ENCODE measurements at regions not wholly inside any gene's neighbourhood (a gene's known extent, or its start where the extent isn't known, plus 50 kb on each side); places are given as distances from the start of the nearest gene placed in this dataset.

GRCh38 chr18:6625481-6625880 lies 104.0 kb upstream of the ARHGAP28 start:
- no peaks in the 10 kb centered on the region for H3K9me1 ChIP-seq (ENCODE audit: control insufficient read depth, insufficient read depth, low read length)
- intact Hi-C loops (cut with micrococcal nuclease) = no loop called here
- ATAC-seq (no peak), DNase-seq (ENCODE audit: extremely low read depth in 1 of 4, low spot score in 3 of 4) (no peak), FAIRE-seq (no peak)
- TF ChIP-seq RBM39 (optimal IDR thresholded peaks at IDR 0.05; ENCODE audit: low read depth, low read length) (no peak), ZBTB8A (IDR thresholded peaks at IDR 0.05; ENCODE audit: partially characterized antibody) (no peak), ZNF3 (CRISPR knock-in tag; IDR thresholded peaks at IDR 0.05) (no peak), FOXK1 (CRISPR knock-in tag; IDR thresholded peaks at IDR 0.05; ENCODE audit: borderline replicate concordance) (no peak), E2F3 (CRISPR knock-in tag; IDR thresholded peaks at IDR 0.05) (no peak), ZNF507 (tag; conservative IDR thresholded peaks at IDR 0.05) (no peak), ILF3 (IDR thresholded peaks at IDR 0.05; ENCODE audit: borderline replicate concordance) (no peak), ZNF717 (CRISPR knock-in tag; IDR thresholded peaks at IDR 0.05) (no peak), ZNF609 (CRISPR knock-in tag; IDR thresholded peaks at IDR 0.05; ENCODE audit: borderline replicate concordance) (no peak), TCF3 (CRISPR knock-in tag; IDR thresholded peaks at IDR 0.05) (no peak), DLX4 (CRISPR knock-in tag; IDR thresholded peaks at IDR 0.05) (no peak)
- TF ChIP-seq, protein P1, sequence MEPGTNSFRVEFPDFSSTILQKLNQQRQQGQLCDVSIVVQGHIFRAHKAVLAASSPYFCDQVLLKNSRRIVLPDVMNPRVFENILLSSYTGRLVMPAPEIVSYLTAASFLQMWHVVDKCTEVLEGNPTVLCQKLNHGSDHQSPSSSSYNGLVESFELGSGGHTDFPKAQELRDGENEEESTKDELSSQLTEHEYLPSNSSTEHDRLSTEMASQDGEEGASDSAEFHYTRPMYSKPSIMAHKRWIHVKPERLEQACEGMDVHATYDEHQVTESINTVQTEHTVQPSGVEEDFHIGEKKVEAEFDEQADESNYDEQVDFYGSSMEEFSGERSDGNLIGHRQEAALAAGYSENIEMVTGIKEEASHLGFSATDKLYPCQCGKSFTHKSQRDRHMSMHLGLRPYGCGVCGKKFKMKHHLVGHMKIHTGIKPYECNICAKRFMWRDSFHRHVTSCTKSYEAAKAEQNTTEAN (CRISPR knock-in tag; IDR thresholded peaks at IDR 0.05) = no peak
- TF ChIP-seq, protein P2, sequence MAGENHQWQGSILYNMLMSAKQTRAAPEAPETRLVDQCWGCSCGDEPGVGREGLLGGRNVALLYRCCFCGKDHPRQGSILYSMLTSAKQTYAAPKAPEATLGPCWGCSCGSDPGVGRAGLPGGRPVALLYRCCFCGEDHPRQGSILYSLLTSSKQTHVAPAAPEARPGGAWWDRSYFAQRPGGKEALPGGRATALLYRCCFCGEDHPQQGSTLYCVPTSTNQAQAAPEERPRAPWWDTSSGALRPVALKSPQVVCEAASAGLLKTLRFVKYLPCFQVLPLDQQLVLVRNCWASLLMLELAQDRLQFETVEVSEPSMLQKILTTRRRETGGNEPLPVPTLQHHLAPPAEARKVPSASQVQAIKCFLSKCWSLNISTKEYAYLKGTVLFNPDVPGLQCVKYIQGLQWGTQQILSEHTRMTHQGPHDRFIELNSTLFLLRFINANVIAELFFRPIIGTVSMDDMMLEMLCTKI (IDR thresholded peaks at IDR 0.05; ENCODE audit: partially characterized antibody) = no peak
- H3K27me3 ChIP-seq (ENCODE audit: control insufficient read depth in 2 of 2, insufficient read depth in 2 of 2, low read length in 2 of 2) = peaks cover 8 to 10% of the 10 kb centered on the region in 2 experiments; a peak in 4 of 5 replicates
- no TSS peak for BruUV-seq (replicated peaks)
- 0% methylated on average over 3 of the region's 3 CpGs for WGBS (ENCODE audit: insufficient coverage, low coverage, missing lambda C conversion rate)
- H3K36me3 ChIP-seq (ENCODE audit: control insufficient read depth, insufficient read depth, low read length) = no peaks in the 10 kb centered on the region
- H3K4me2 ChIP-seq (ENCODE audit: insufficient read depth, low read length) = no peak overlapping the region
- CTCF ChIA-PET (ENCODE audit: low intra/inter-chr PET ratio) = no interaction called here
- H3K27ac ChIP-seq (ENCODE audit: extremely low read depth, low read depth, low read length) = no peak overlapping the region
- no peak overlapping the region for H3K4me3 ChIP-seq
- no peak overlapping the region for H2AFZ ChIP-seq (ENCODE audit: low read depth, low read length)
- H4K20me1 ChIP-seq (replicated peaks; ENCODE audit: control insufficient read depth, insufficient read depth, low read length) = no peaks in the 10 kb centered on the region
- POLR2A ChIA-PET = no interaction called here
- in situ Hi-C loops (cut with MboI) = no loop called here
- no peaks in the 10 kb centered on the region for H3K4me1 ChIP-seq (replicated peaks in 1 of 2; ENCODE audit: control insufficient read depth in 2 of 2, insufficient read depth in 2 of 2, low read length in 2 of 2)
- no peaks in the 10 kb centered on the region for H3K79me2 ChIP-seq (ENCODE audit: control insufficient read depth, insufficient read depth, low read length)
- H3K9ac ChIP-seq (ENCODE audit: insufficient read depth in 1 of 2, low read depth in 2 of 2, low read length in 2 of 2) = no peak overlapping the region
- H3K9me3 ChIP-seq (replicated peaks; ENCODE audit: control insufficient read depth, insufficient read depth, low read depth, low read length) = no peaks in the 10 kb centered on the region
